Stimulated activated CD4-positive, alpha-beta T cell treated with anti-CD3 and anti-CD28 coated beads, Interleukin-1b, Interleukin-23, amount 100 ng/mL, for 24 hours (primary cell): ENCODE measurements at regions not wholly inside any gene's neighbourhood (a gene's known extent, or its start where the extent isn't known, plus 50 kb on each side); places are given as distances from the start of the nearest gene placed in this dataset.

Experiments
- DNase-seq, 4 experiments: peaks; one replicate each; pipeline ENCODE4 v3.0.0-alpha.2; 2020; ENCODE audit warnings: low read depth in 4 of 4, low spot score in 1 of 4

- DNase-seq: no peak
These were observed 93.1 kb upstream of the ZC3H12C start for GRCh38 chr11:110000031-110000502.

- no peak for DNase-seq
These were observed 92.3 kb upstream of the ZC3H12C start for GRCh38 chr11:110000850-110001249.

GRCh38 chr11:110003426-110003825 lies 89.8 kb upstream of the ZC3H12C start:
- no peak for DNase-seq

- no peak for DNase-seq
These were observed 81.6 kb upstream of the ZC3H12C start for GRCh38 chr11:110011595-110011994.

GRCh38 chr11:110015695-110016094 lies 77.5 kb upstream of the ZC3H12C start:
- DNase-seq: no peak

GRCh38 chr11:110019675-110020074 lies 73.5 kb upstream of the ZC3H12C start:
- DNase-seq: no peak

GRCh38 chr11:110022548-110022947 lies 70.6 kb upstream of the ZC3H12C start:
- DNase-seq: no peak

GRCh38 chr11:110023711-110024110 lies 69.5 kb upstream of the ZC3H12C start:
- DNase-seq: no peak

- DNase-seq: no peak
These were observed 66.2 kb upstream of the ZC3H12C start for GRCh38 chr11:110026858-110027626.

GRCh38 chr11:110027627-110028371 lies 65.4 kb upstream of the ZC3H12C start:
- no peak for DNase-seq

- no peak for DNase-seq
These were observed 64.3 kb upstream of the ZC3H12C start for GRCh38 chr11:110028921-110029320.

- no peak for DNase-seq
These were observed 63.5 kb upstream of the ZC3H12C start for GRCh38 chr11:110029714-110030113.

GRCh38 chr11:110031171-110031570 lies 62.0 kb upstream of the ZC3H12C start:
- no peak for DNase-seq

GRCh38 chr11:110032259-110032658 lies 60.9 kb upstream of the ZC3H12C start:
- no peak for DNase-seq

GRCh38 chr11:110032957-110033570 lies 60.1 kb upstream of the ZC3H12C start:
- DNase-seq: no peak

GRCh38 chr11:110034806-110035205 lies 58.4 kb upstream of the ZC3H12C start:
- DNase-seq: no peak

GRCh38 chr11:110035357-110035756 lies 57.8 kb upstream of the ZC3H12C start:
- DNase-seq: no peak

- DNase-seq: no peak
These were observed 55.0 kb upstream of the ZC3H12C start for GRCh38 chr11:110038201-110038600.
